ENCODE measurements at regions not wholly inside any gene's neighbourhood (a gene's known extent, or its start where the extent isn't known, plus 50 kb on each side); places are given as distances from the start of the nearest gene placed in this dataset.

GRCh38 chr4:83192634-83193033, 78.1 kb upstream of the PLAC8 start:
- no peak for TF ChIP-seq FOXA1 (IDR thresholded peaks at IDR 0.05)
- TF ChIP-seq LEF1 (IDR thresholded peaks at IDR 0.05; ENCODE audit: borderline replicate concordance) = no peak
- TF ChIP-seq SP1 (IDR thresholded peaks at IDR 0.05) = no peak
- no peak for TF ChIP-seq FOXM1 (IDR thresholded peaks at IDR 0.05; ENCODE audit: borderline replicate concordance)
- no peak for TF ChIP-seq FOXK2 (IDR thresholded peaks at IDR 0.05)
- no peak for TF ChIP-seq ZNF384 (IDR thresholded peaks at IDR 0.05)
- DNase-seq (ENCODE audit: extremely low spot score) = no peak
- ChIA-PET CTCF (no interaction called here), POLR2A (interaction anchor here (1.0 kb wide), 1 partner anchor 23 kb away, joined by 3 read pairs; no protein-coding TSS in a partner anchor)

- CTCF ChIA-PET = no interaction called here
- no peak for DNase-seq (ENCODE audit: extremely low spot score)
- no peak for TF ChIP-seq FOXA1 (IDR thresholded peaks at IDR 0.05)
- TF ChIP-seq, protein P1, sequence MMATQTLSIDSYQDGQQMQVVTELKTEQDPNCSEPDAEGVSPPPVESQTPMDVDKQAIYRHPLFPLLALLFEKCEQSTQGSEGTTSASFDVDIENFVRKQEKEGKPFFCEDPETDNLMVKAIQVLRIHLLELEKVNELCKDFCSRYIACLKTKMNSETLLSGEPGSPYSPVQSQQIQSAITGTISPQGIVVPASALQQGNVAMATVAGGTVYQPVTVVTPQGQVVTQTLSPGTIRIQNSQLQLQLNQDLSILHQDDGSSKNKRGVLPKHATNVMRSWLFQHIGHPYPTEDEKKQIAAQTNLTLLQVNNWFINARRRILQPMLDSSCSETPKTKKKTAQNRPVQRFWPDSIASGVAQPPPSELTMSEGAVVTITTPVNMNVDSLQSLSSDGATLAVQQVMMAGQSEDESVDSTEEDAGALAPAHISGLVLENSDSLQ (IDR thresholded peaks at IDR 0.05) = no peak
- TF ChIP-seq ELF4 (IDR thresholded peaks at IDR 0.05) = no peak
- TF ChIP-seq NFRKB (IDR thresholded peaks at IDR 0.05) = no peak
- TF ChIP-seq SUZ12 (IDR thresholded peaks at IDR 0.05) = no peak
- no peak for TF ChIP-seq SP1 (IDR thresholded peaks at IDR 0.05)
- no peak for TF ChIP-seq CTBP1 (IDR thresholded peaks at IDR 0.05; ENCODE audit: borderline replicate concordance)
- TF ChIP-seq ARNT (IDR thresholded peaks at IDR 0.05) = no peak
- no peak for TF ChIP-seq BHLHE40 (IDR thresholded peaks at IDR 0.05; ENCODE audit: borderline replicate concordance)
- no peak for TF ChIP-seq ZNF384 (IDR thresholded peaks at IDR 0.05)
- no peak for TF ChIP-seq FOXK2 (IDR thresholded peaks at IDR 0.05)
- no peak for TF ChIP-seq L3MBTL2 (conservative IDR thresholded peaks at IDR 0.05)
- no peak for TF ChIP-seq HDGF (IDR thresholded peaks at IDR 0.05; ENCODE audit: borderline replicate concordance)
- TF ChIP-seq TARDBP (IDR thresholded peaks at IDR 0.05) = no peak
- TF ChIP-seq LEF1 (IDR thresholded peaks at IDR 0.05; ENCODE audit: borderline replicate concordance) = no peak
- no peak for TF ChIP-seq FOXM1 (IDR thresholded peaks at IDR 0.05; ENCODE audit: borderline replicate concordance)
- POLR2A ChIA-PET = no interaction called here
These were observed 76.5 kb upstream of the PLAC8 start for GRCh38 chr4:83191026-83191425.

- CTCF ChIA-PET = interaction anchor here (0.6 kb wide), 1 partner anchor 11 kb away, joined by 4 read pairs; no protein-coding TSS in a partner anchor
- POLR2A ChIA-PET = no interaction called here
- DNase-seq (ENCODE audit: extremely low spot score) = no peak
- TF ChIP-seq FOXM1 (IDR thresholded peaks at IDR 0.05; ENCODE audit: borderline replicate concordance) (no peak), SUZ12 (IDR thresholded peaks at IDR 0.05) (no peak), CTBP1 (IDR thresholded peaks at IDR 0.05; ENCODE audit: borderline replicate concordance) (no peak), FOXK2 (IDR thresholded peaks at IDR 0.05) (no peak), ELF4 (IDR thresholded peaks at IDR 0.05) (no peak), LEF1 (IDR thresholded peaks at IDR 0.05; ENCODE audit: borderline replicate concordance) (no peak), HDGF (IDR thresholded peaks at IDR 0.05; ENCODE audit: borderline replicate concordance) (no peak), ARNT (IDR thresholded peaks at IDR 0.05) (no peak), NFRKB (IDR thresholded peaks at IDR 0.05) (no peak), SP1 (IDR thresholded peaks at IDR 0.05) (no peak), BHLHE40 (IDR thresholded peaks at IDR 0.05; ENCODE audit: borderline replicate concordance) (no peak), L3MBTL2 (conservative IDR thresholded peaks at IDR 0.05) (no peak), ZNF384 (IDR thresholded peaks at IDR 0.05) (no peak)
- TF ChIP-seq, protein P1 (IDR thresholded peaks at IDR 0.05) = no peak
These were observed 75.2 kb upstream of the PLAC8 start for GRCh38 chr4:83189631-83190136.

- TF ChIP-seq ZNF384 (IDR thresholded peaks at IDR 0.05) = no peak
- no peak for TF ChIP-seq LEF1 (IDR thresholded peaks at IDR 0.05; ENCODE audit: borderline replicate concordance)
- TF ChIP-seq ARNT (IDR thresholded peaks at IDR 0.05) = no peak
- TF ChIP-seq L3MBTL2 (conservative IDR thresholded peaks at IDR 0.05) = no peak
- no peak for TF ChIP-seq NFRKB (IDR thresholded peaks at IDR 0.05)
- TF ChIP-seq FOXA1 (IDR thresholded peaks at IDR 0.05) = no peak
- no peak for TF ChIP-seq ELF4 (IDR thresholded peaks at IDR 0.05)
- no peak for TF ChIP-seq SP1 (IDR thresholded peaks at IDR 0.05)
- TF ChIP-seq BHLHE40 (IDR thresholded peaks at IDR 0.05; ENCODE audit: borderline replicate concordance) = no peak
- TF ChIP-seq, protein P1 (IDR thresholded peaks at IDR 0.05) = no peak
- TF ChIP-seq FOXK2 (IDR thresholded peaks at IDR 0.05) = no peak
- TF ChIP-seq SUZ12 (IDR thresholded peaks at IDR 0.05) = no peak
- no peak for TF ChIP-seq TARDBP (IDR thresholded peaks at IDR 0.05)
- TF ChIP-seq CTBP1 (IDR thresholded peaks at IDR 0.05; ENCODE audit: borderline replicate concordance) = no peak
- no peak for TF ChIP-seq FOXM1 (IDR thresholded peaks at IDR 0.05; ENCODE audit: borderline replicate concordance)
- TF ChIP-seq HDGF (IDR thresholded peaks at IDR 0.05; ENCODE audit: borderline replicate concordance) = no peak
- DNase-seq (ENCODE audit: extremely low spot score) = no peak
- ChIA-PET CTCF (no interaction called here), POLR2A (no interaction called here)
These were observed 66.0 kb upstream of the PLAC8 start for GRCh38 chr4:83180431-83180968.

DNA sequence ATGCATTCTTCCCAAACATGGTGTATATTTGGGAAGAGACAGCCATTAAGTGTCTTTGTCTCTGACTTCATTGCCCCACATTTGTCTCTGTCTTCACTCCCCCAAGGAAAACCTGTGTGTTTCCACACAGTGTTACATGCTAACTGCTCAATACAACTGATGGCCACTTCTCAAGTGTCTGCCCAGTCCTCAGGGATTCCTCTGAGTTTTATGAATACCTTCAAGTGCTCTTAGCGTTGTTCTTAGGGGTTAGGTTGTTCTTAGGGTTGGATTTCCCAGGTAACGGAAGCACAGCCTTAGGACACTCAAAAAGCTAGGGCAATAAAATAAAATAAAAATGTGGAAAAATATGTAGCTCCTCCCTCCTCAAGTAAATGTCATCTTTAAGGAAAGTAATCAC, 64.7 kb upstream of the PLAC8 start:
- no peak for DNase-seq (ENCODE audit: extremely low spot score)
- CTCF ChIA-PET = no interaction called here
- POLR2A ChIA-PET = no interaction called here
- no peak for TF ChIP-seq ARNT (IDR thresholded peaks at IDR 0.05)

DNA sequence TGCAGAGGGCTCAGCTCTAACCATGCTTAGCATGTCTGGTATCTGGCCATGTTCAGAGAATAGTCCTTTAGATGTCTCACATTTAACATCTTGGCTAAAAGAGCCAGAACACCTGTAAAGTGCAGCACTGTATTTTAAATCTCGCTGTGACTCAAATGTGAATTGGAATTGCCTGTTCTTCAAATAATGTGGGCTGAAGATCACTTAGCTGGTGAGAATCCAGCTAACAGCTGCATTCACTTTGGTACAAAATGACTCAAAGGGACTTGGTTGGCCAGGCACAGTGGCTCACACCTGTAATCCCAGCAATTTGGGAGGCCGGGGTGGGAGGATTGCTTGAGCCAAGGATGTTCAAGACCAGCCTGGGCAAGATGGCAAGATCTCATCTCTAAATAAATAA, 63.5 kb upstream of the PLAC8 start:
- CTCF ChIA-PET = interaction anchor here (0.6 kb wide), 1 partner anchor 505 kb away, joined by 3 read pairs; no protein-coding TSS in a partner anchor
- POLR2A ChIA-PET = no interaction called here
- no peak for DNase-seq (ENCODE audit: extremely low spot score)
- TF ChIP-seq, protein P1 (IDR thresholded peaks at IDR 0.05) = no peak
- TF ChIP-seq SUZ12 (IDR thresholded peaks at IDR 0.05) (no peak), TARDBP (IDR thresholded peaks at IDR 0.05) (no peak), FOXK2 (IDR thresholded peaks at IDR 0.05) (no peak), CTBP1 (IDR thresholded peaks at IDR 0.05; ENCODE audit: borderline replicate concordance) (no peak), HDGF (IDR thresholded peaks at IDR 0.05; ENCODE audit: borderline replicate concordance) (no peak), LEF1 (IDR thresholded peaks at IDR 0.05; ENCODE audit: borderline replicate concordance) (no peak), ZNF384 (IDR thresholded peaks at IDR 0.05) (no peak), ARNT (IDR thresholded peaks at IDR 0.05) (no peak), BHLHE40 (IDR thresholded peaks at IDR 0.05; ENCODE audit: borderline replicate concordance) (no peak), FOXA1 (IDR thresholded peaks at IDR 0.05) (no peak), ELF4 (IDR thresholded peaks at IDR 0.05) (no peak), NFRKB (IDR thresholded peaks at IDR 0.05) (no peak), FOXM1 (IDR thresholded peaks at IDR 0.05; ENCODE audit: borderline replicate concordance) (no peak), L3MBTL2 (conservative IDR thresholded peaks at IDR 0.05) (no peak), SP1 (IDR thresholded peaks at IDR 0.05) (no peak)
